GM11168 (cell line): ENCODE measurements at regions not wholly inside any gene's neighbourhood (a gene's known extent, or its start where the extent isn't known, plus 50 kb on each side); places are given as distances from the start of the nearest gene placed in this dataset.

Experiments
- in situ Hi-C: fragments of 300-500 bp; cut with MboI; formaldehyde crosslinking; loops from one replicate; pipeline ENCODE4 v1.12.0; 2022; ENCODE audit warnings: low sequenced_read_pairs; ENCODE audit not compliant: unreplicated experiment

GRCh38 chr10:4733843-4734224 is 92.2 kb upstream of the AKR1E2 start:
- in situ Hi-C loops, result no loop called here

GRCh38 chr10:4733150-4733842 is 92.7 kb upstream of the AKR1E2 start:
- in situ Hi-C loops, result no loop called here

- in situ Hi-C loops, result no loop called here
These were observed 95.0 kb upstream of the AKR1E2 start for GRCh38 chr10:4730998-4731397.

GRCh38 chr10:4725917-4726606 is 99.9 kb upstream of the AKR1E2 start:
- in situ Hi-C loops, result no loop called here

- in situ Hi-C loops, result no loop called here
These were observed 102.1 kb upstream of the AKR1E2 start for GRCh38 chr10:4723860-4724259.

GRCh38 chr10:4721999-4722753 is 103.8 kb upstream of the AKR1E2 start:
- in situ Hi-C loops, result no loop called here

- in situ Hi-C loops, result no loop called here
These were observed 105.5 kb upstream of the AKR1E2 start for GRCh38 chr10:4720463-4720862.

- in situ Hi-C loops, result no loop called here
These were observed 106.3 kb upstream of the AKR1E2 start for GRCh38 chr10:4719671-4720070.

- in situ Hi-C loops, result no loop called here
These were observed 107.0 kb upstream of the AKR1E2 start for GRCh38 chr10:4719036-4719435.

GRCh38 chr10:4718544-4718943 is 107.5 kb upstream of the AKR1E2 start:
- in situ Hi-C loops, result no loop called here

GRCh38 chr10:4717670-4718069 is 108.3 kb upstream of the AKR1E2 start:
- in situ Hi-C loops, result no loop called here

GRCh38 chr10:4710858-4711257 is 115.1 kb upstream of the AKR1E2 start:
- in situ Hi-C loops, result no loop called here

GRCh38 chr10:4708123-4708759 is 117.8 kb upstream of the AKR1E2 start:
- in situ Hi-C loops, result no loop called here

- in situ Hi-C loops, result no loop called here
These were observed 118.8 kb upstream of the AKR1E2 start for GRCh38 chr10:4707221-4707620.

GRCh38 chr10:4704034-4704545 is 121.9 kb upstream of the AKR1E2 start:
- in situ Hi-C loops, result no loop called here

- in situ Hi-C loops, result no loop called here
These were observed 125.0 kb upstream of the AKR1E2 start for GRCh38 chr10:4701016-4701415.

GRCh38 chr10:4699950-4700730 is 125.9 kb upstream of the AKR1E2 start:
- in situ Hi-C loops, result no loop called here

GRCh38 chr10:4698075-4698474 is 127.9 kb upstream of the AKR1E2 start:
- in situ Hi-C loops, result no loop called here

GRCh38 chr10:4696186-4696585 is 129.8 kb upstream of the AKR1E2 start:
- in situ Hi-C loops, result no loop called here

- in situ Hi-C loops, result no loop called here
These were observed 132.0 kb upstream of the AKR1E2 start for GRCh38 chr10:4693967-4694366.
